Transverse colon (tissue), 4 donors: ENCODE measurements at regions not wholly inside any gene's neighbourhood (a gene's known extent, or its start where the extent isn't known, plus 50 kb on each side); places are given as distances from the start of the nearest gene placed in this dataset.

Experiments used
- DNase-seq: peaks from one replicate; pipeline ENCODE4 v3.0.0-alpha.2; 2019
- H3K27ac ChIP-seq, 4 donors: fragments of 200-600 bp; sonication (generic); 2 replicates each; pipeline ENCODE4 v1.5.1; 2016 to 2018; ENCODE audit warnings: inconsistent platforms in 4 of 4
- H3K27me3 ChIP-seq: fragments of 200-600 bp; sonication (generic); 2 replicates; pipeline ENCODE4 v1.5.1; 2017; ENCODE audit warnings: inconsistent platforms
- H3K36me3 ChIP-seq, 4 donors: fragments of 200-600 bp; sonication (generic); 2 replicates each; pipeline ENCODE4 v1.5.1; 2017 to 2019; ENCODE audit warnings: inconsistent platforms in 4 of 4
- H3K4me1 ChIP-seq, 4 donors: fragments of 200-600 bp; sonication (generic); 2 replicates each; pipeline ENCODE4 v1.5.1; 2017 to 2020; ENCODE audit warnings: inconsistent platforms in 4 of 4
- H3K4me3 ChIP-seq, 4 donors: fragments of 200-600 bp; sonication (generic); 1 replicate in 1 of 4; 2 replicates in 3 of 4; pipeline versions ENCODE4 v1.5.1 to v1.6.1; 2017 to 2019; ENCODE audit warnings: inconsistent platforms in 4 of 4
- H3K9me3 ChIP-seq, 2 donors: fragments of 200-600 bp; sonication (generic); 2 replicates each; pipeline ENCODE4 v1.5.1; 2017 to 2019; ENCODE audit warnings: inconsistent platforms in 2 of 2
- EP300 ChIP-seq: sonication (generic); formaldehyde crosslinking; IDR thresholded peaks from one replicate; pipeline ENCODE4 v1.6.1; 2017; ENCODE audit warnings: antibody characterized with exemption, low read depth
- POLR2A ChIP-seq: fragments of 450-650 bp; IDR thresholded peaks from one replicate; pipeline ENCODE4 v1.6.1; 2016; ENCODE audit warnings: antibody characterized with exemption, mild to moderate bottlenecking, moderate library complexity
- POLR2AphosphoS5 ChIP-seq, 3 donors: sonication (generic); formaldehyde crosslinking; IDR thresholded peaks; one replicate each; pipeline ENCODE4 v1.6.1; 2016; ENCODE audit warnings: antibody characterized with exemption in 3 of 3
- WGBS, 2 donors: methylation state at CpG; one replicate each; pipeline ENCODE4 v1.1.5; 2018; ENCODE audit warnings: low coverage in 1 of 2; 5-methylcytosine and 5-hydroxymethylcytosine counted together
- in situ Hi-C, 4 donors: fragments of 200-750 bp; cut with MboI; loops; one replicate each; pipeline versions ENCODE4 v1.15.0 to v1.15.1; 2017; ENCODE audit warnings: low sequenced_read_pairs in 3 of 4, low pct_ligation_motif_present in 1 of 4, low pct_unique_long_range_greater_than_20kb in 1 of 4
- intact Hi-C: fragments of 100-400 bp; cut with DNase I; formaldehyde crosslinking; loops from one replicate; pipeline ENCODE4 v1.15.1; 2023; ENCODE audit warnings: low total_unique reads
- TF ChIP-seq, protein P1 (sequence below), 5 experiments: fragments of 200-600 bp in 3 of 5; fragments of 450-650 bp in 2 of 5; sonication (generic) in 3 of 5; IDR thresholded peaks; 1 replicate in 2 of 5; 2 replicates in 3 of 5; pipeline ENCODE4 v1.5.1; 2016 to 2017; ENCODE audit warnings: antibody characterized with exemption in 5 of 5, inconsistent platforms in 3 of 5, mild to moderate bottlenecking in 2 of 5, moderate library complexity in 1 of 5

DNA sequence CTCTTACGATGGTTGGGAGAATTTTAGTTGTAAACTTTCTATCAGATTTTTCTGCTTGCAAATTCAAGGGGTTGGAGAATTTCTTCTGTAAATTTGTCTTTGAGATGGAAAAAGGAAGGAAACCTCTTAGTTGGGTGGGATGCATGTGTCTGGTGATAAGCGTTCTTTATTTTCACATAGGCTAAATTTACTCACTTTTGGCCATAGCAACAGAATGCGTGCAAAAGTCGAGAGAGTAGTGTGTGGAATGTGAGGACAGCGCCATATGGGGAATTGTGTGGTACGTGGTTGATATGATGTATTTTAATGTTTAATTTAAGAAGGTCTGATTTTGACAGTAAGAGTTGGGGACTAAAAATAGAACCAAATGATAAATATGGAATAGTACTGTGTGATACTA, 282.2 kb downstream of the TAF11L14 start:
- intact Hi-C loops, result no loop called here
- no peak for DNase-seq
- Histone ChIP-seq H3K9me3 (peaks cover 0 to 10% of the 10 kb centered on the region in 2 donors), H3K27me3 (no peaks in the 10 kb centered on the region), H3K4me3 (no peak overlapping the region), H3K36me3 (no peaks in the 10 kb centered on the region), H3K4me1 (no peaks in the 10 kb centered on the region), H3K27ac (no peak overlapping the region)
- in situ Hi-C loops, result no loop called here
- TF ChIP-seq EP300 (no peak), POLR2AphosphoS5 (IDR thresholded peaks at IDR 0.05) (no peak), POLR2A (no peak)
- TF ChIP-seq, protein P1, sequence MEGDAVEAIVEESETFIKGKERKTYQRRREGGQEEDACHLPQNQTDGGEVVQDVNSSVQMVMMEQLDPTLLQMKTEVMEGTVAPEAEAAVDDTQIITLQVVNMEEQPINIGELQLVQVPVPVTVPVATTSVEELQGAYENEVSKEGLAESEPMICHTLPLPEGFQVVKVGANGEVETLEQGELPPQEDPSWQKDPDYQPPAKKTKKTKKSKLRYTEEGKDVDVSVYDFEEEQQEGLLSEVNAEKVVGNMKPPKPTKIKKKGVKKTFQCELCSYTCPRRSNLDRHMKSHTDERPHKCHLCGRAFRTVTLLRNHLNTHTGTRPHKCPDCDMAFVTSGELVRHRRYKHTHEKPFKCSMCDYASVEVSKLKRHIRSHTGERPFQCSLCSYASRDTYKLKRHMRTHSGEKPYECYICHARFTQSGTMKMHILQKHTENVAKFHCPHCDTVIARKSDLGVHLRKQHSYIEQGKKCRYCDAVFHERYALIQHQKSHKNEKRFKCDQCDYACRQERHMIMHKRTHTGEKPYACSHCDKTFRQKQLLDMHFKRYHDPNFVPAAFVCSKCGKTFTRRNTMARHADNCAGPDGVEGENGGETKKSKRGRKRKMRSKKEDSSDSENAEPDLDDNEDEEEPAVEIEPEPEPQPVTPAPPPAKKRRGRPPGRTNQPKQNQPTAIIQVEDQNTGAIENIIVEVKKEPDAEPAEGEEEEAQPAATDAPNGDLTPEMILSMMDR (IDR thresholded peaks at IDR 0.05), result no peak
- 54 to 81% methylated on average over 6 of the region's 6 CpGs for WGBS, 2 donors

DNA sequence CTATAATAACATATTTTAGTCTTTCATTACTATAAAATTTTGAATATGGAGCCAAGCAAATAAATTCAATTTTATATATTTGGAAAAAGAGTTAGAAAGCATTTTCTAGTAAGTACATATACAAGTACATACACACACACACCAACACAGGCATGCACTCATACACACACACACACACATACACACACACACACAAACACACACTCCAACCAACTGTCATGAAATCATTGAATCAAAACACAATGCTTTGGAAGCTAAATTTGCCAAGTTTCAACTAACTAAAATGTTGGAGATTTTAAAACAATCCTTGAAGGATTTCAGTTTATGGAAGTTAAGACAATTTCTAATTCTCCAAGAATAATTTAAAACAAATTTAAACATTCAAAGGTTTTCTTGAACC, 283.2 kb downstream of the TAF11L14 start:
- intact Hi-C loops, result no loop called here

DNA sequence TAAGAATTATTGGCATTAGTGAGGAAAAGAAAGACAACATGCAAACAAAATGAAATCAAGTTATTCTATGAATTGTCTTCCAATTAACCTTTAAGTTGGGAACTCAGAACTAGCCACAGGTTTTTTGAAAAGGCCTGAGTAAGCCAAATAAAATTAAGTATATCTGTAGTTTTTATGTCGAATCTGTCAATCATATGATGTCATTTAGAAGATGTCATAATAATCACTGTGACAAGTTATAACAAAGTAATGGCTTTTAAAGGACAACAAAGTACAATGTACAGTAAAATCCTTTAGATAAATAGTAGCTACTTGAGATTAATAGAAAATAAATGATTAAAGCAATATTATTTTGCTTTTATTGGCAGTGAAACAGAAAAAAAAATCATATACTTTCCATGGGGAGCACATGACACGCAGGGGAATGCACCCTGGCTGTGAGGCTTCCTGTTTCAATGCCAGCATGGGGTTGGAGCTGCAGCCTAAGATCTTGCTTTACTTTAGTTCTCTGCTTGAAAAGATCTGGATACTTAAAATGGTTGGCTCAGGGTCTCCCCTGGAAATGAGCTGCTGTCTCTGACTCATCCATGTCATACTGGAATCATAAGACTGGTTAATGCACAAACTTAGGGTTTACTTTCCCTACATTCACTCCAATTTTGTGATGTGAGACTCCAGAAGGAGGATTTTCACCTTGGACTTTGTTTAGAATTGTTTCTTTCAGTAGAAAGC, 284.3 kb downstream of the TAF11L14 start:
- in situ Hi-C loops, result no loop called here

More for the DNA sequence above, 283.2 kb downstream of the TAF11L14 start:
- Histone ChIP-seq H3K27ac (no peak overlapping the region), H3K9me3 (peaks cover 0 to 8% of the 10 kb centered on the region in 2 donors), H3K4me3 (no peak overlapping the region), H3K4me1 (no peaks in the 10 kb centered on the region), H3K27me3 (no peaks in the 10 kb centered on the region), H3K36me3 (no peaks in the 10 kb centered on the region)
- TF ChIP-seq EP300 (no peak), POLR2AphosphoS5 (IDR thresholded peaks at IDR 0.05) (no peak), POLR2A (no peak)
- TF ChIP-seq, protein P1 (IDR thresholded peaks at IDR 0.05), result no peak
- in situ Hi-C loops, result no loop called here
- no peak for DNase-seq

DNA sequence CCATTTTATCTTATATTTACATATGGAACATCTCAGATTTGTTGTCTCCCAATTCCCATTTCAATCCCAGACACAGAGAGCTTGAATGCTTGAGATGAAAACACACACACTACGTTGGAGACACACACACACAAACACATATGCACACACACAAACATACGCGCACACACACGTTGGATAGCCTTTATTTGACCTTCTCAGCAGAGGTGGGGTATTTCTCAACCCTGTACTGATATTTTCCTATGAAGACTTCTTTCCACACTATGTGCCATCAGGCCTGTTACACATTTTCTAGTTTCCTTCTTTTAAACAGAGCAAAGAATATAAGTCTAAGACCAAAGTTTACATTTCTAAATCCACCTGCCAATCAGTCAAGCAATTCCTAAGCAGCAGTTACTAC, 291.0 kb downstream of the TAF11L14 start:
- WGBS, 2 donors, result 82 to 84% methylated on average over 4 of the region's 4 CpGs
- no peak overlapping the region for H3K4me3 ChIP-seq
- intact Hi-C loops (no loop called here), in situ Hi-C loops (no loop called here)
- H3K27ac ChIP-seq, result no peak overlapping the region
- no peaks in the 10 kb centered on the region for H3K9me3 ChIP-seq
- TF ChIP-seq EP300 (no peak), POLR2A (no peak), POLR2AphosphoS5 (IDR thresholded peaks at IDR 0.05) (no peak)
- TF ChIP-seq, protein P1 (IDR thresholded peaks at IDR 0.05), result no peak
- no peak for DNase-seq
- H3K4me1 ChIP-seq, result no peaks in the 10 kb centered on the region
- H3K27me3 ChIP-seq, result no peaks in the 10 kb centered on the region
- no peaks in the 10 kb centered on the region for H3K36me3 ChIP-seq

More for the DNA sequence above, 284.3 kb downstream of the TAF11L14 start:
- no peaks in the 10 kb centered on the region for H3K4me1 ChIP-seq
- WGBS, 2 donors, result 40 to 47% methylated on average over 2 of the region's 2 CpGs
- intact Hi-C loops, result no loop called here
- H3K4me3 ChIP-seq, result no peak overlapping the region
- H3K36me3 ChIP-seq, result no peaks in the 10 kb centered on the region
- no peak overlapping the region for H3K27ac ChIP-seq
- peaks cover 0 to 5% of the 10 kb centered on the region in 2 donors for H3K9me3 ChIP-seq
- H3K27me3 ChIP-seq, result no peaks in the 10 kb centered on the region
- TF ChIP-seq POLR2A (no peak), POLR2AphosphoS5 (IDR thresholded peaks at IDR 0.05) (no peak), EP300 (no peak)
- TF ChIP-seq, protein P1 (IDR thresholded peaks at IDR 0.05), result no peak
- no peak for DNase-seq
